ENCODE measurements at regions not wholly inside any gene's neighbourhood (a gene's known extent, or its start where the extent isn't known, plus 50 kb on each side); places are given as distances from the start of the nearest gene placed in this dataset.
A peak's percentile ranks its signal among the peaks of the same experiment; 100 is the strongest.

GRCh38 chr1:114342376-114342775, 168.6 kb downstream of the TRIM33 start:
- DNase-seq, result peak in 1 of 56 donors; percentile 7

GRCh38 chr1:114341856-114342255, 169.1 kb downstream of the TRIM33 start:
- DNase-seq, result no peak

GRCh38 chr1:114341299-114341698, 169.7 kb downstream of the TRIM33 start:
- DNase-seq, result no peak

- no peak for DNase-seq
Observed at GRCh38 chr1:114340892-114341291, 170.1 kb downstream of the TRIM33 start.

GRCh38 chr1:114339379-114339778, 171.6 kb downstream of the TRIM33 start:
- no peak for DNase-seq

- no peak for DNase-seq
Observed at GRCh38 chr1:114338191-114338890, 172.7 kb downstream of the TRIM33 start.

- no peak for DNase-seq
Observed at GRCh38 chr1:114337417-114337816, 173.6 kb downstream of the TRIM33 start.

GRCh38 chr1:114336360-114336759, 174.6 kb downstream of the TRIM33 start:
- DNase-seq, result no peak

- no peak for DNase-seq
Observed at GRCh38 chr1:114335273-114335672, 175.7 kb downstream of the TRIM33 start.

- no peak for DNase-seq
Observed at GRCh38 chr1:114334297-114334696, 176.7 kb downstream of the TRIM33 start.

- no peak for DNase-seq
Observed at GRCh38 chr1:114333690-114334089, 177.3 kb downstream of the TRIM33 start.

GRCh38 chr1:114331936-114332335, 178.3 kb upstream of the SYT6 start:
- DNase-seq, result no peak

- no peak for DNase-seq
Observed at GRCh38 chr1:114330451-114330983, 176.8 kb upstream of the SYT6 start.

GRCh38 chr1:114328361-114328904, 174.8 kb upstream of the SYT6 start:
- no peak for DNase-seq

- no peak for DNase-seq
Observed at GRCh38 chr1:114324662-114324965, 170.9 kb upstream of the SYT6 start.

GRCh38 chr1:114323959-114324661, 170.4 kb upstream of the SYT6 start:
- no peak for DNase-seq

- no peak for DNase-seq
Observed at GRCh38 chr1:114322734-114323133, 169.1 kb upstream of the SYT6 start.

- no peak for DNase-seq
Observed at GRCh38 chr1:114322207-114322606, 168.5 kb upstream of the SYT6 start.

GRCh38 chr1:114320586-114320985, 166.9 kb upstream of the SYT6 start:
- DNase-seq, result no peak

- no peak for DNase-seq
Observed at GRCh38 chr1:114319418-114319817, 165.7 kb upstream of the SYT6 start.

GRCh38 chr1:114318961-114319360, 165.3 kb upstream of the SYT6 start:
- DNase-seq, result no peak

- DNase-seq, result no peak
Observed at GRCh38 chr1:114316204-114316603, 162.5 kb upstream of the SYT6 start.

- no peak for DNase-seq
Observed at GRCh38 chr1:114315631-114316030, 162.0 kb upstream of the SYT6 start.
